HL-60/S4 treated with phorbol 12-myristate 13-acetate at 8.2 ng/mL for 4 days and 3 days (cell line): ENCODE measurements at regions not wholly inside any gene's neighbourhood (a gene's known extent, or its start where the extent isn't known, plus 50 kb on each side); places are given as distances from the start of the nearest gene placed in this dataset.
"Not testable (repeated sequence)": the region's sequence is repeated elsewhere in the genome, so short reads cannot be mapped to it uniquely, and the experiment has no call there.

Experiments used
- in situ Hi-C: fragments of 300-500 bp; cut with MboI; formaldehyde crosslinking; loops from 2 replicates; pipeline ENCODE4 v1.15.0; 2022; ENCODE audit warnings: low sequenced_read_pairs

DNA sequence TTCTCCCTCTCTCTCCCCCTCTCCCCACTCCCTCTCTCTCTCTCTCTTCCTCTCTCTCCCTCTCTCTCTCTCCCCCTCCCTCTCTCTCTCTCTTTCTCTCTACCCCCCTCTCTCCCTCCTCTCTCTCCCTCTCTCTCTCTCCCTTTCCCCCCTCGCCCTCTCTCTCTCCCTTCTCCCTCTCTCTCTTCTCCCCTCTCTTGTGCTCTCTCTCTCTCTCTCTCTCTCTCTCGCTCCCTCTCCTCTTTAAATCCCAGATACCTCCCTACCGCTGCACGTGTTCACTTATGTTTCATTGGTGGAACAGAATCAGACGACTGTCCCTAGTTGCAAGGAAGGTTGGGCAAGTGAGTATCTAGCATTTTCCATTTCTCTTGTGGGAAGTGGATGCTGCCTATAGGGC lies 166.5 kb downstream of the EBLN2 start:
- in situ Hi-C loops: no loop called here

DNA sequence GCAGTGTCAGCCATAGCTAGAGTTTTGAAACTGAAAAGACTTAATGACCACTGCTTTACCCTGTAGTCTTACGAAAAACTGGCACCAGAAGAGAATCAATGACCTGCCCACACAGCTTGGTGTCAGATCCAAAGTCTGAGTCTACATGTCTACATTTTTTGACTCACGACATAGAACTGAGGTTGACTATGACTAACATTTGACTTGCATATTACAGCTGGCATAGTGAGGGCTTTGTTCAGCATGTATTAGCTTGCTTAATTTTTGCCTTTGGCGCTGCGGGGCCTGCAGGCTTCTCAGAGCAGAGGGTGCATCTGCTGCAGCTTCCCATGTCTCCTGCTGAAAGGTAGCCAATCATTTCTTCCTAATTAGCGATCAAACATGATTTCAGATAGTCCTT lies 167.0 kb downstream of the EBLN2 start:
- in situ Hi-C loops: no loop called here

DNA sequence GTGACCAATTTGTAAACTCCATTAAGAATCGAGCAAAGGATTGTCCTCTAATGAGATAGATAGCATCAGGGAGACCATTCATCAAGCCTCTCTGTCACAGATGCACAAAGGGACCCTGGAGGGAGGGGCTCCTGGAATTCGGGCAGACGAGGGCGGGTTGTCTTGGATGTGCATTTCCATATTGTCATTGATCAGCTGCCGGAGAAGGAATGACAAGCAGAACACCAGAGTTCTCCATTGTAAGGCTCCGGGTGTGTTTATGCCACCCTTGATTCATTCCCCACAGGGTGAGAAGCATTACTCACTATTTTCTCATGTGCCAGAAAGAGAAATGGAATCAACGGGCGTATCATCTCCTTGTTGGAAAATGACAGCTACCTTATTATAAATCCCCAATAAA lies 167.5 kb downstream of the EBLN2 start:
- in situ Hi-C loops: no loop called here

DNA sequence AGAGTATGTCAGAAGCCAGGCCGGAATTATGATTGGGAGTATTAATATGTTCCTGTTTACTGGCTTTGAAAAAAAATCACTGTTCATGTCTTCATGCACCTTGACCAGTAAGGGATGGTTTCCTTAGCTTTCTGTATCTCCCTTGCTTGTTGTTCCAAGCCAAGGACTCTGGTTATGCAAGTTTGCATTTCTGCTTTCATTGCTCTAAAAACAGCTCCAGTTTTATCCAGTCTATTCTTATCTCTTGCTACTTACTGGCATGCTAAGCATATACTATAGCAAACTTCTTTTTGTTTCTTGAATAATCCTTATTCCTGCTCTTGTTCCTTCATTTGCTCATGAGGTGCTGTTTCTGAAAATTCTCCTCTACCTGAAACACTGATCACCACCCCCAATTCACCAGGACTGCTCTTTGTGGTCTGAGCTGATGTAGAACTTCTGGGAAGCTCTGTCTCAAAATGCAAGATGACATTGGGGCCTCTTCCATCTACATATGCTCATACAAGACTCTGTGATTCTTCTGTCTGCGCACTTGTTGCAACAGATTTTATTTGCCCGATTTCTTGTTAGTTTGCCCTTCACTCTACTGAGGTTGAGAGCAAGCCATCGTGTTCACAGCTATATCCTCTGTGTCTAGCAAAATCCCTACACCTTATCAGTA lies 173.0 kb downstream of the EBLN2 start:
- in situ Hi-C loops: no loop called here

DNA sequence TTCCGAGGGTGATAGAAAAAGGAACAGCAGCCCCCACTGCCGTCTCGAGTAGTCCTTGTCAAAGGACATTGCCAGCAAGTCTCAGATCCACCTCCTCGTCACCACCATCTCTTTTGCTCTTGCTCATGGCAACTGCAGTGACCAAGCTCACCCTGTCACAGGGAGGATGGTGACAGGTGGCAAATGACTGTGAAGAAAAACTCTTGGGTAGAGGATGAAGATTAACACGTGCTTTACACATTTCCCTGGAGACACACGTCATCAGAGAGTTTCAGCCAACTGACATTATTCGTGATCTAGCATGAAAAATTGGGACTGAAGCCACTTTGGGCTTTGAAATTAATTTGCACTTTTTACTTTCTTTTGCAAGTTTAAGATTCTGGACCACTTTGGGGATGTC lies 174.3 kb downstream of the EBLN2 start:
- in situ Hi-C loops: no loop called here

DNA sequence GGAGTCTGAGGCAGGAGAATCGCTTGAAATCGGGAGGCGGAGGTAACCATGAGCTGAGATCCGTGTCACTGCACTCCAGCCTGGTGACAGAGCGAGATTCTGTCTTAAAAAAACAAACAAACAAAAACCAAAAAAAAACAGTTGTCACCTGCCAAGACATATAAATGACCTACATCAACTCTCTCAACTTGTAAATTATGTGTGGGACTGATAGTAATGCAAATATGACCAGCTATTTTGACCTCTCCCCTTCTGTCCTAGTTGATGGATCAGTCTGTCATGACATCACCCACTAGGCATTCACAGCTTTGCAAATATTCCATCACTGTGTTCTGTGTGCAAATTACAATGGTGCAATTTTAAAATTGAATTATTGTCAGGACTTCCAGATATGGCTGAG lies 175.4 kb downstream of the EBLN2 start:
- in situ Hi-C loops: no loop called here

DNA sequence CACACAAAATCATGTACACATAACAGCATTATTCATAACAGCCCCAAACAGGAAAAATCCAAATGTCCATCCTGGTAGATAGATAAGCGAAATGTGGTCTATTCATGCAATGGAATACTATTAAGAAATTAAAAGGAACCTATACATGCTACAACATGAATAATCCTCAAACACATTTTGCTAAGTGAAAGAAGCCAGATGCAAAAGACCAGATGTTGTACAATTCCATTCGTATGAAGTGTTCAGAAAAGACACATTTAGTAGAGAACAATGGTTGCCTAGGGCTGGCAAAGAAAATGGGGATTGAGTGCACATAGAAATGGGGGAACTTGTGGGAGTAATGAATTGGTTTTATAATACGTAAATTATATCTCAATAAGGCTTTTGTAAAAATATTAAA lies 182.3 kb downstream of the EBLN2 start:
- in situ Hi-C loops: no loop called here

DNA sequence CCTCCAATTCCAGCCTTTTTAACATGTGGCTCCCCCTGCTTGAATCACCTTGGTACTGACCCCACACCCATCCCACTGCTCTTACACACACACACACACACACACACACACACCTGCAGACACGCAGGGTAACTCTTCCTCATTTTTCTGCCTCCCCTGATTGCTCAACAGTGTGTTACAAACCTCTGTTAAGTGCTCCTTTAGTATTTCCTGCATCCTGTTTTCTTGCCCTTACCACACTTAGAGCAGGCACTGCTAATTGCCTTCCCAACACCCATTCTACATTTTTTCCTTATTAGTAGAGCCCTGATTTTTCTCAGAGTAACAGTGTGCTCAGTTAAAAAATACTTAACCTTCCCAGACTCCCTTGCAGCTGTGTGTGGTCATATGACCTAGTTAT lies 184.0 kb downstream of the EBLN2 start:
- in situ Hi-C loops: no loop called here

DNA sequence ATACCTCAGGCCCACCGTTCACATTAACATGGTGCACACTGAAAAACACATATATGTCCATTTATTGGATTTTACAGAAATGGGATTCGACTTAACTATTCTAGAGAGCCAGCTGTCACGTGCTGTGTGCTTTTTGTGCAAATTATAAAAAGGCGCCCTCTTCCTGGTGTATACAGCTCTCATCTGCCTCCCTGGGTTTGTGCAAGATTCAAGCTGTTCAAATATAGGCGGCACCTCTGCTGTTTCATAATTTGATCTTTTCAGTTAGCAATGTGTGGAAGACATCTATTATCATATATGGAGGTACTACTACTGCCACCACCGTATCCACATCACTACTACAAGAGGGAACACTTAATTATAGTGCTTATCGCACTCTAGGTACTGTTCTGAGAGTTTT lies 187.6 kb downstream of the EBLN2 start:
- in situ Hi-C loops: no loop called here

DNA sequence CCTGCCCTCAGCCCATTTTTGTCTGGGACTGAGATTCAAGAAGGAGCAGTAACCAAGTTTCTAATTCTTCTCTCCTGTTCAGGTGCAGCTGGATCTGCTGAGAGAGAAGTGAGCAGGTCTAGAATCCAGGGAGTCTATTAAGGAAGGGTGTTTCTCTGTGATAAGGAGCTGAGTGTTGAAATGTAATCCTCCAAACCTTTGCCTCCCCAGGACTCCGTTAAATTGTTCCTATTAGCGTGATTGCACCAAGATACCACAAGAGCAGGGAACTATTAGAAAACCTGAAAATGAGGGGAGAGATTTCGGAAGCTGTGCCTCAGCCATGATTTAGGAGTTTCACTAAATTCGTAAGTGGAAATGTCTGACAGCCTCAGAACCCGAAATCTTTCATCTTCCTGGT lies 192.6 kb downstream of the EBLN2 start:
- in situ Hi-C loops: no loop called here

DNA sequence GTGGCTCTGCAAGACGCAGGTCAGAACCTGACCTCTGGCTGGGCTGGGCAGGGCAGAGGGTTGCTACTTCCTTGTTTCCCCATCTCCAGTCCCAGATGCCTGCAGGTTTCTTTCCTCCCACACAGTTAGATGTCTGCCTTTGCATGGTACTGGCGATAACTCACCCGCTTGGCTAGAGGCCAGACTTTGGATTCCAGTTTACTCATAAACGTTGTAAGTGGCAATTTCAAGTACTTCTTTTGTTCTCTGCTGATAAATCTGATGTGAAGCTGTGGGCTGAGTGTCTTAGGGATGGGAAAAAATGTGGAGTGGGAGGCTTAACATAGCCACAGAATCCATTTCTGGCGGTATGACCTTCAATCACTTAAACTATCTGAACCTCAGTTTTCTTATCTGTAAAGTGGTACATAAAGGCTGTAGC lies 194.2 kb downstream of the EBLN2 start:
- in situ Hi-C loops: no loop called here

DNA sequence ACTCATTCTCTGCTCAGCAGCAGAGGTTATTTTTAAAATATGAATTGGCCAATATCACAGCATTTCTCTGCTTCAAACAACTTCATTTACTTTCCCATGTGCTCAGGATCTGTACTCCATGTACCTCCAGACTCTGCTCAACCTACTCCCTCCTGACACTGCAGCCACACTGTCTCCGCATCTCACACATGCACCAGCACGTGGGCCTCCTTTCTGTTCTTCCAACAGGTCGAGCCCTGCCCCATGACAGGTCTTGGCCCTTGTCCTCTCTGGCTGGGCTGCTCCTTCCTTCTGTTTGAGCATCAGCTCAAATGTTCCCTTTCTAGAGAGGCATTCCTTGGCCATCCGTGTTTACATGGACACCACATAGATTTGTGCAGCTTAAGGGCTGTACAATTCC lies 195.7 kb downstream of the EBLN2 start:
- in situ Hi-C loops: no loop called here

DNA sequence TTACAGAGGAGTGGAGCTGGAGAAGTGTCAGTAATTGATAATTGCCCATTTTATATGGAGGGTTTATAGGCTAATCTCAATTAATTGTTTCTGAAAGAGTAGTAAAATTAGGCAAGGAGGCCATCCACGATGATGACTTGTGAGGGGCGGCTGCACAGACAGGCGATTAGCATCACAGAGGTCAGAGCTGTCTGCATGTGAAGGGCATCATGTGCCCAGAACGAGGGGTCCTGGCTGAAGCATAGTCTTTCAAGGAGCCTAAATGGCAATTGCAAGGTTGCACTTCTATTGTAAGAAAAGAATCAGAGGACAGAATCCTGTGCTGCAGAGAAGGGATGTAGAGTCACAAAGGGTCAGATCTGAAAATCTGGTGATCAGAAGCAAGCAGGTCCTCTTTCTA lies 196.6 kb downstream of the EBLN2 start:
- in situ Hi-C loops: no loop called here

DNA sequence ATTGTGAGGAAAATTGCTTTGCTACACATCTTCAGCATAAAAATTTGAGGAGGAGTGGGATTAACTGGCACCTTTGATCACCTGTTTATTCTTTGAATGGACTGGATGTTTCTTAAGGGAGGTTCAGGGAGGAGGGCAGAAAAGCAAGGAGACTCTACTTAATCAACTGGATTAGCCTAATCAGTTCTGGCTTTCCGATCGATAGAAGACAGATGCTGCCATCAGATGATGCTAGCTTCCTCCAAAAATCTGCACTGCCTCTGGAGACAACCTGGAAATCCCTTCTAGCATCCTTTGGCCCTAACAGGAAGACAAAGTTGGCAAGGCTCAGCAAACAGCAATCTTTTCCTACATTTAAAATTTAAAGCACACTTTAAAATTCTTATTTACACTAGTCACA lies 197.8 kb downstream of the EBLN2 start:
- in situ Hi-C loops: no loop called here

DNA sequence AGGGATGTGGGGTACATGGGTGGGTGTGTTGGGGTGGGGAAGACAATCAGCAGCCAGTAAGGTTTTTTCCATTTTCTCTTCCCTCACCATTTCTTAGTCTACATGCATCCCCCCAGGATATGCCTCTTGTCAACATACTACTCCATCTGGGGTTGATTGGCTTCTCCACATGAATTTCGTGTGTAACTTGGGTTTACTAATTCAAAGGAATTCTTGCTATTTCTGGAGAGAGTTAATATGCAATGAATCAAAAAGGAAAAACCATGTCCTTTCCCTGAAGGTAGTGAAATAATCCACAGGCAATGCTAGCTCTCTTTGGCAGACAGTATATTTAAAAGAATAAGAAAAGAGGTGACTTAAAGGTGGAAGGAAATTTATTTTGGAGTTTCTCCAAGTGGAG lies 198.4 kb downstream of the EBLN2 start:
- in situ Hi-C loops: no loop called here

DNA sequence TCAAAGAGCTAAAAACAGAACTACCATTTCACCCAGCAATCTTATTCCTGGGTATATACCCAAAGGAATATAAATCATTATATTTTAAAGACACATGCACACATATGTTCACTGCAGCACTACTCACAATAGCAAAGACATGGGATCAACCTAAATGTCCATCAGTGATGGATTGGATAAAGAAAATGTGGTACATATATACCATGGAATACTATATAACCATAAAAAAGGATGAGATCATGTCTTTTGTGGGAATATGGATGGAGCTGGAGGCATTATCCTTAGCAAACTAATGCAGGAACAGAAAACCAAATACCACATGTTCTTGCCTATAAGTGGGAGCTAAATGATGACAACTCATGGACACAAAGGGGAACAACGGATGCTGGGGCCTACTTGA lies 205.1 kb downstream of the EBLN2 start:
- in situ Hi-C loops: not testable (repeated sequence)

DNA sequence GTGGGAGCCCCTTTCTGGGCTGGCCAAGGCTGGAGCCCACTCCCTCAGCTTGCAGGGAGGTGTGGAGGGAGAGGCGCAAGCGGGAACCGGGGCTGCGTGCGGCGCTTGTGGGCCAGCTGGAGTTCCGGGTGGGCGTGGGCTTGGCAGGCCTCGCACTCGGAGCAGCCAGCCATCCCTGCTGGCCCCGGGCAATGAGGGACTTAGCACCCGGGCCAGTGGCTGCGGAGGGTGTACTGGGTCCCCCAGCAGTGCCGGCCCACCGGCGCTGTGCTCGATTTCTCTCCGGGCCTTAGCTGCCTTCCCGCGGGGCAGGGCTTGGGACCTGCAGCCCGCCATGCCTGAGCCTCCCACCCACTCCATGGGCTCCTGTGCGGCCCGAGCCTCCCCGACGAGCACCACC lies 207.7 kb downstream of the EBLN2 start:
- in situ Hi-C loops: not testable (repeated sequence)

DNA sequence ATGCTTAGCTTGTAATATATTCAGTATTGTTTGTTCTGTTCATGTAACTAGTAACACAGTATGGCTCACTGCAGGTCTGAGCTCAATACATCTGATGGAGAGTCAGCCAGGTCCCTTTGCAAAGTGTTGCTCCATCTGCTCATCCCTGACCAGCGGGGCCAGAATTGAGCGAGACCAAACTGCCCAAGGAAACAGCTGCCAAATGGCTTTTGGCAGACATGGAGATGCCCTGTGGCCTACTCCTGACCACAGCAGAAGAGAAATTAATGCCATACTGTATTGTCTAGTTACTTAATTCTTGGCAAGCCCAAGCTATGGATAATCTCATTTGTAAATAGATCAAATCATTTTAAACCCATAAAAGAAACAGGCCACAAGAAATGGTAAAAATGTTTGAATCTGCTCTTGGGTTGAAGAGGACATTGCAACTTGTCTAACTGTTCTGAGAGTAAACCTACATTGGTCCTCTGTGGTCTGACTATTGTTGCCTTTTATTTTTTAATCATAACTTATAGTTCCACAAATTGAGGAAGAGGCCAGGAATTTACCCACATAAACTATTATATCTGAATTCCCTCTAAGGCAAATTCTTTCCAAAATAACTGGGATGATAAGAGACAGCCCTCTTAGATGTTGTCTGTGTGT lies 209.5 kb downstream of the EBLN2 start:
- in situ Hi-C loops: no loop called here

DNA sequence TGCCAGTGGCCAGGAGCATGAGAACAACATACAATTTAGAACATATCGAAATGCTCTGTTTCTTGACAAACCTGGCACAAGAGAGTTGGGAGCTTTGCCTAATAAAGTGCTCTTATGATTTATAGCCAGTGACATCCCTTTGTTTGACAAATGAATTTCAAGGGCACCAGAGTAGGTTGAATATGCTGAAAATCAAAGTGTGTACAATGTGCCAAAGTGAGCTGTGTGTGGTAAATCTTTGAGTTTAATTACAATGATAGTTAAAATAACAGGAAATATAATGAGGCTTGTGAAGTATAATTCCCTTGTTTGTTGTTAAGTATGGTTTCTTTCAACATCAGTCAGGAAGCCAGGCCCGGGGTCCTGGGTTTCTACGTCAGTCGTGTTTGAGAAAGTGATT lies 211.9 kb downstream of the EBLN2 start:
- in situ Hi-C loops: no loop called here

DNA sequence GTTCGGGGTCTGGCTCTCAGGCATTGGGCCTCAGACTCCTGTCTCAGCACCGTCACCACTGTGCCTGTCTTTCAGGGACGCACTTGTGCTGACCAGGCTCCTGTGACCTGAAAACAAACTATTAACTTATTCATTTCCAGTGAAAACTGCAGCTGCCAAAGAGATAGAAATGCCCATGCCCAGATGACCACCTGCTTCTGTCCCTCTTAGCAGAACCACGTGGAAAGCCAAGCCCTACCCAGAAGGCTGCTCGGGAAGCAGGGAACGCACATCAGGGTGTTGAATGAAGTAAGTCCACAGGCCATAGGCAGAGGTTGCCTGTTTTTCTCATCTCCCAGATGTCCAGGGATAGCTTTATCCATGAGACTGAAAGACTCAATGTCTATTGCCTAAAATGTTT lies 219.3 kb downstream of the EBLN2 start:
- in situ Hi-C loops: no loop called here

DNA sequence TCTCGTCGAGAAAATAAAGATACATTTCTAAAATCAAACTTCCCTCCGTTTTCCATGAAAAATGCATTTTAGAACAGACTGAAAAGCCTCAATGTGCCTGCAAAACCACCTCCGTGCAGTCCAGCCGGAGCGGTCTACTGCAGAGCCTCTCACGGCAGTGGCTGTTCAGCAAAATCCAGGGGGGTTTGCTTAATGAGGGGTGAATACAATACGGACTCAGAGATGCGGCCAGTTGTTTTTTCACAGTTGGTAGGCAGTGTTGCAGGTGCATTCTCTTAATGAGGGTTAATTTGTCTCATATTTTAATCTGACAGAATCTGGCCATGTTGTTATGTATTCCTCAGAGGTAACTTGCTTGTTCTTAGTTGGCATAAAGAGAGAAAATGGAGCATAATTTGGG lies 223.0 kb downstream of the EBLN2 start:
- in situ Hi-C loops: no loop called here

DNA sequence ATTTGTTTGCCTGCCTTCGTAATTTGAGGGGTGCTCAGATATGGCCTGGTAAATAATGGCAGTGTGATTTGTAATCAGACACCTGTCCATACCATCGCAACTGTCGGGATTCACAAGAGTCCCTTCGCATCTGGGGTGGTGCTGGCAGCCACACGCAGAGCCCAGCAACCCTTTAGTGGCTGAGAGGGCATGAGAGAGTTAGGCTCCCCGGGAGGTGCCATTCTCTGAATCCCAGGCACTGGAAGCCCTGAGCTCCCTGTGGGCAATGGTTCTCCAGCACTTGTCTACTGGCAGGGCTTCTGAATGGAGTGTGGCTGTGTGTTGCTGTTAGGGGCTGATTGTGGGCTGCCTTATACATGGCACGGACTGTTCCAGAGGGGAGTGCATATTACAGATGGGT lies 230.1 kb downstream of the EBLN2 start:
- in situ Hi-C loops: no loop called here

DNA sequence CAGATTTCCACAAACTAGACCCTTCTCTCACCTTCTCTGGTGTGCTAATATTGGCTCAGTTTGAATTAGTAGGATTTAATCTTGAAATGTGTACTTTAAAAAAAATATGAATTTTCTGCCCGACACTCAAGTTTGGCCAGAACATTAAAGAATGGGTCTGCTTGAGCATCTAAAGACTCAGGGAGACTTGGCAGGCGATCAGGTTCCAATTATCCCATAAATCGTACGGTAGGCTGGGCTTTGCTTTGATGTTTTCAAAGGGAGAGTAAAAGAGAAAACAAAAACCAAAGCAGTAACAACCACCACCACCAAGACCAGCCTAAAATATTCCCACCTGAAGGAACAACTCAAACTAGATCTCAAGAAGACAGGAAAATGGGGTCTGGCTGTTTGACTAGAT lies 230.8 kb downstream of the EBLN2 start:
- in situ Hi-C loops: no loop called here
